Osteocyte (in vitro differentiated cells): ENCODE measurements at regions not wholly inside any gene's neighbourhood (a gene's known extent, or its start where the extent isn't known, plus 50 kb on each side); places are given as distances from the start of the nearest gene placed in this dataset.

Experiments used
- DNase-seq: peaks from one replicate; pipeline ENCODE4 v3.0.0; 2021; ENCODE audit warnings: mixed read lengths; ENCODE audit not compliant: unreplicated experiment; ENCODE audit errors: extremely low spot score
- H3K27ac Mint-ChIP-seq: one replicate; pipeline ENCODE4 v1.8.0; 2021; ENCODE audit warnings: mild to moderate bottlenecking, mixed read lengths; ENCODE audit not compliant: unreplicated experiment
- H3K27me3 Mint-ChIP-seq: one replicate; pipeline ENCODE4 v1.8.0; 2021; ENCODE audit warnings: mixed read lengths; ENCODE audit not compliant: unreplicated experiment
- H3K36me3 Mint-ChIP-seq: one replicate; pipeline ENCODE4 v1.8.0; 2021; ENCODE audit warnings: mixed read lengths; ENCODE audit not compliant: unreplicated experiment
- H3K4me1 Mint-ChIP-seq: one replicate; pipeline ENCODE4 v1.8.0; 2021; ENCODE audit warnings: mixed read lengths; ENCODE audit not compliant: unreplicated experiment
- H3K4me3 Mint-ChIP-seq: one replicate; pipeline ENCODE4 v1.8.0; 2021; ENCODE audit warnings: mild to moderate bottlenecking, moderate library complexity, mixed read lengths; ENCODE audit not compliant: unreplicated experiment
- H3K9me3 Mint-ChIP-seq: one replicate; pipeline ENCODE4 v1.8.0; 2021; ENCODE audit warnings: mixed read lengths; ENCODE audit not compliant: unreplicated experiment
- CTCF ChIP-seq: fragments of 200-600 bp; sonication (generic); IDR thresholded peaks from 2 replicates; pipeline ENCODE4 v1.5.0; 2021; ENCODE audit warnings: antibody characterized with exemption, mild to moderate bottlenecking, moderate library complexity

- no peak for TF ChIP-seq CTCF
- H3K27me3 Mint-ChIP-seq: no peaks in the 10 kb centered on the region
- peak overlapping the region; percentile 54 for H3K27ac Mint-ChIP-seq
- no peak overlapping the region for H3K4me3 Mint-ChIP-seq
- no peak for DNase-seq
- peaks cover 16% of the 10 kb centered on the region for H3K4me1 Mint-ChIP-seq
- no peaks in the 10 kb centered on the region for H3K36me3 Mint-ChIP-seq
- H3K9me3 Mint-ChIP-seq: peaks cover 9% of the 10 kb centered on the region
These were observed 785.1 kb downstream of the LTN1 start for GRCh38 chr21:28207436-28208173.

GRCh38 chr21:28200726-28201125 is 792.0 kb downstream of the LTN1 start:
- TF ChIP-seq CTCF: no peak
- peaks cover 5% of the 10 kb centered on the region for H3K4me1 Mint-ChIP-seq
- DNase-seq: no peak
- H3K27ac Mint-ChIP-seq: no peak overlapping the region
- no peak overlapping the region for H3K4me3 Mint-ChIP-seq
- peaks cover 2% of the 10 kb centered on the region for H3K36me3 Mint-ChIP-seq
- no peaks in the 10 kb centered on the region for H3K27me3 Mint-ChIP-seq
- H3K9me3 Mint-ChIP-seq: peaks cover 37% of the 10 kb centered on the region

- no peak for TF ChIP-seq CTCF
- Mint-ChIP-seq H3K9me3 (peaks cover 47% of the 10 kb centered on the region), H3K36me3 (peaks cover 2% of the 10 kb centered on the region), H3K4me1 (peaks cover 5% of the 10 kb centered on the region), H3K4me3 (no peak overlapping the region), H3K27ac (no peak overlapping the region), H3K27me3 (no peaks in the 10 kb centered on the region)
- DNase-seq: no peak
These were observed 795.7 kb downstream of the LTN1 start for GRCh38 chr21:28196981-28197380.

- Mint-ChIP-seq H3K27ac (no peak overlapping the region), H3K4me3 (no peak overlapping the region), H3K27me3 (no peaks in the 10 kb centered on the region), H3K4me1 (peaks cover 5% of the 10 kb centered on the region), H3K9me3 (peaks cover 29% of the 10 kb centered on the region), H3K36me3 (no peaks in the 10 kb centered on the region)
- DNase-seq: no peak
- TF ChIP-seq CTCF: no peak
These were observed 799.5 kb downstream of the LTN1 start for GRCh38 chr21:28193189-28193588.

- Mint-ChIP-seq H3K4me3 (no peak overlapping the region), H3K9me3 (peaks cover 3% of the 10 kb centered on the region), H3K36me3 (no peaks in the 10 kb centered on the region), H3K4me1 (peaks cover 4% of the 10 kb centered on the region), H3K27me3 (no peaks in the 10 kb centered on the region), H3K27ac (no peak overlapping the region)
- no peak for TF ChIP-seq CTCF
- DNase-seq: no peak
These were observed 806.1 kb downstream of the LTN1 start for GRCh38 chr21:28186604-28187003.
